ENCODE measurements at regions not wholly inside any gene's neighbourhood (a gene's known extent, or its start where the extent isn't known, plus 50 kb on each side); places are given as distances from the start of the nearest gene placed in this dataset.

- no peak for TF ChIP-seq CTCF (conservative IDR thresholded peaks at IDR 0.05; ENCODE audit: low read depth, low read length)
- DNase-seq (ENCODE audit: low read depth): no peak
These were observed 98.7 kb downstream of the CPZ start for GRCh38 chr4:8691151-8691775.

GRCh38 chr4:8690216-8691150, 97.9 kb downstream of the CPZ start:
- no peak for TF ChIP-seq CTCF (conservative IDR thresholded peaks at IDR 0.05; ENCODE audit: low read depth, low read length)
- DNase-seq (ENCODE audit: low read depth): no peak
- no peak overlapping the region for H3K4me3 ChIP-seq (ENCODE audit: low read depth, low read length)

More at GRCh38 chr4:8691151-8691775, 98.7 kb downstream of the CPZ start:
- no peak overlapping the region for H3K4me3 ChIP-seq (ENCODE audit: low read depth, low read length)

GRCh38 chr4:8689741-8690140, 97.2 kb downstream of the CPZ start:
- H3K4me3 ChIP-seq (ENCODE audit: low read depth, low read length): no peak overlapping the region
- TF ChIP-seq CTCF (conservative IDR thresholded peaks at IDR 0.05; ENCODE audit: low read depth, low read length): no peak
- no peak for DNase-seq (ENCODE audit: low read depth)

- TF ChIP-seq CTCF (conservative IDR thresholded peaks at IDR 0.05; ENCODE audit: low read depth, low read length): no peak
- no peak overlapping the region for H3K4me3 ChIP-seq (ENCODE audit: low read depth, low read length)
- DNase-seq (ENCODE audit: low read depth): no peak
These were observed 96.4 kb downstream of the CPZ start for GRCh38 chr4:8688908-8689445.

GRCh38 chr4:8688041-8688907, 95.7 kb downstream of the CPZ start:
- H3K4me3 ChIP-seq (ENCODE audit: low read depth, low read length): no peak overlapping the region
- peak; percentile 69 for TF ChIP-seq CTCF (conservative IDR thresholded peaks at IDR 0.05; ENCODE audit: low read depth, low read length)
- peak; percentile 16 for DNase-seq (ENCODE audit: low read depth)

- no peak for TF ChIP-seq CTCF (conservative IDR thresholded peaks at IDR 0.05; ENCODE audit: low read depth, low read length)
- no peak for DNase-seq (ENCODE audit: low read depth)
- no peak overlapping the region for H3K4me3 ChIP-seq (ENCODE audit: low read depth, low read length)
These were observed 94.5 kb downstream of the CPZ start for GRCh38 chr4:8687083-8687482.
